Ascending aorta (tissue), 2 donors: ENCODE measurements at regions not wholly inside any gene's neighbourhood (a gene's known extent, or its start where the extent isn't known, plus 50 kb on each side); places are given as distances from the start of the nearest gene placed in this dataset.

Source experiments
- DNase-seq, 2 donors: peaks; one replicate each; pipeline ENCODE4 v3.0.0-alpha.2; 2019; ENCODE audit warnings: low spot score in 2 of 2
- H3K27ac ChIP-seq, 2 donors: fragments of 200-600 bp; sonication (generic); one replicate each; pipeline ENCODE4 v1.5.1; 2016 to 2017; ENCODE audit warnings: mild to moderate bottlenecking in 1 of 2
- H3K27me3 ChIP-seq: fragments of 200-600 bp; sonication (generic); one replicate; pipeline ENCODE4 v1.5.1; 2017
- H3K36me3 ChIP-seq, 2 donors: fragments of 200-600 bp; sonication (generic); one replicate each; pipeline ENCODE4 v1.5.1; 2016
- H3K4me1 ChIP-seq, 2 donors: fragments of 200-600 bp; sonication (generic); one replicate each; pipeline ENCODE4 v1.5.1; 2016 to 2017; ENCODE audit warnings: mild to moderate bottlenecking in 1 of 2
- H3K4me3 ChIP-seq, 2 donors: fragments of 200-600 bp; sonication (generic); one replicate each; pipeline ENCODE4 v1.5.1; 2016 to 2017; ENCODE audit warnings: mild to moderate bottlenecking in 1 of 2
- H3K9me3 ChIP-seq, 2 donors: fragments of 200-600 bp; sonication (generic); one replicate each; pipeline ENCODE4 v1.5.1; 2016
- CTCF ChIP-seq, 3 experiments: fragments of 200-600 bp in 2 of 3; fragments of 450-650 bp in 1 of 3; sonication (generic) in 2 of 3; IDR thresholded peaks; one replicate each; pipeline ENCODE4 v1.5.1; 2016 to 2019; ENCODE audit warnings: antibody characterized with exemption in 3 of 3, mild to moderate bottlenecking in 1 of 3, moderate library complexity in 1 of 3
- intact Hi-C: fragments of 100-400 bp; cut with DNase I; formaldehyde crosslinking; loops from one replicate; pipeline ENCODE4 v1.15.1; 2023

GRCh38 chr1:177631770-177632169 is 338.1 kb downstream of the SEC16B start:
- H3K36me3 ChIP-seq: no peaks in the 10 kb centered on the region
- intact Hi-C loops: no loop called here
- H3K9me3 ChIP-seq: no peaks in the 10 kb centered on the region
- H3K4me3 ChIP-seq: no peak overlapping the region
- TF ChIP-seq CTCF (IDR thresholded peaks at IDR 0.05): no peak
- no peak overlapping the region for H3K27ac ChIP-seq
- no peak for DNase-seq
- H3K27me3 ChIP-seq: no peaks in the 10 kb centered on the region
- H3K4me1 ChIP-seq: no peaks in the 10 kb centered on the region

GRCh38 chr1:177629526-177629925 is 340.3 kb downstream of the SEC16B start:
- H3K36me3 ChIP-seq: no peaks in the 10 kb centered on the region
- H3K9me3 ChIP-seq: no peaks in the 10 kb centered on the region
- intact Hi-C loops: no loop called here
- H3K27me3 ChIP-seq: no peaks in the 10 kb centered on the region
- DNase-seq: no peak
- no peaks in the 10 kb centered on the region for H3K4me1 ChIP-seq
- H3K27ac ChIP-seq: no peak overlapping the region
- no peak for TF ChIP-seq CTCF (IDR thresholded peaks at IDR 0.05)
- H3K4me3 ChIP-seq: no peak overlapping the region

GRCh38 chr1:177627148-177627910 is 342.5 kb downstream of the SEC16B start:
- H3K27ac ChIP-seq: no peak overlapping the region
- no peak for TF ChIP-seq CTCF (IDR thresholded peaks at IDR 0.05)
- H3K4me1 ChIP-seq: no peaks in the 10 kb centered on the region
- H3K4me3 ChIP-seq: no peak overlapping the region
- no peaks in the 10 kb centered on the region for H3K9me3 ChIP-seq
- H3K27me3 ChIP-seq: no peaks in the 10 kb centered on the region
- no peaks in the 10 kb centered on the region for H3K36me3 ChIP-seq
- intact Hi-C loops: no loop called here
- no peak for DNase-seq

- DNase-seq: no peak
- H3K36me3 ChIP-seq: no peaks in the 10 kb centered on the region
- H3K27ac ChIP-seq: no peak overlapping the region
- no peaks in the 10 kb centered on the region for H3K27me3 ChIP-seq
- TF ChIP-seq CTCF (IDR thresholded peaks at IDR 0.05): no peak
- no peaks in the 10 kb centered on the region for H3K9me3 ChIP-seq
- H3K4me1 ChIP-seq: no peaks in the 10 kb centered on the region
- intact Hi-C loops: no loop called here
- H3K4me3 ChIP-seq: no peak overlapping the region
Observed at GRCh38 chr1:177620636-177621190, 349.1 kb downstream of the SEC16B start.

- intact Hi-C loops: no loop called here
- no peaks in the 10 kb centered on the region for H3K9me3 ChIP-seq
- no peak overlapping the region for H3K27ac ChIP-seq
- TF ChIP-seq CTCF (IDR thresholded peaks at IDR 0.05): no peak
- H3K4me3 ChIP-seq: no peak overlapping the region
- H3K27me3 ChIP-seq: no peaks in the 10 kb centered on the region
- H3K4me1 ChIP-seq: no peaks in the 10 kb centered on the region
- H3K36me3 ChIP-seq: no peaks in the 10 kb centered on the region
- no peak for DNase-seq
Observed at GRCh38 chr1:177615251-177615650, 354.6 kb downstream of the SEC16B start.
